OCI-LY1 (cell line): ENCODE measurements at regions not wholly inside any gene's neighbourhood (a gene's known extent, or its start where the extent isn't known, plus 50 kb on each side); places are given as distances from the start of the nearest gene placed in this dataset.

Experiments
- H2AFZ ChIP-seq: fragments of 200-600 bp; sonication (generic), shearing (Covaris generic); 2 replicates; pipeline ENCODE4 v1.6.0; 2014; ENCODE audit warnings: antibody characterized with exemption, mild to moderate bottlenecking, low read length
- H3F3A ChIP-seq: fragments of 200-600 bp; sonication (generic), shearing (Covaris generic); 2 replicates; pipeline ENCODE4 v1.6.0; 2014; ENCODE audit warnings: mild to moderate bottlenecking, antibody characterized with exemption, low read length, moderate library complexity; ENCODE audit not compliant: insufficient read depth
- H3K27ac ChIP-seq: fragments of 200-600 bp; sonication (generic); 2 replicates; pipeline ENCODE4 v1.5.1; 2014; ENCODE audit warnings: low read length, mixed run types, mild to moderate bottlenecking, low read depth; ENCODE audit not compliant: poor library complexity, severe bottlenecking
- H3K27me3 ChIP-seq: fragments of 200-600 bp; sonication (generic); 2 replicates; pipeline ENCODE4 v1.6.0; 2014; ENCODE audit warnings: antibody characterized with exemption, mild to moderate bottlenecking, low read length, moderate library complexity; ENCODE audit not compliant: insufficient read depth
- H3K36me3 ChIP-seq: fragments of 200-600 bp; sonication (generic); 2 replicates; pipeline ENCODE4 v1.6.1; 2014; ENCODE audit warnings: mild to moderate bottlenecking, antibody characterized with exemption, low read length, moderate library complexity, mixed read lengths; ENCODE audit not compliant: insufficient read depth
- H3K4me1 ChIP-seq: fragments of 200-600 bp; sonication (generic); 2 replicates; pipeline ENCODE4 v1.5.1; 2014; ENCODE audit warnings: mild to moderate bottlenecking, low read length, moderate library complexity; ENCODE audit not compliant: insufficient read depth, severe bottlenecking
- H3K4me2 ChIP-seq: fragments of 200-600 bp; sonication (generic), shearing (Covaris generic); 2 replicates; pipeline ENCODE4 v1.6.1; 2014; ENCODE audit warnings: low read length
- H3K4me3 ChIP-seq: fragments of 200-600 bp; sonication (generic); 2 replicates; pipeline ENCODE4 v1.5.1; 2014; ENCODE audit warnings: low read length, low read depth, mild to moderate bottlenecking, mixed read lengths; ENCODE audit not compliant: poor library complexity, severe bottlenecking
- H3K79me2 ChIP-seq: fragments of 200-600 bp; shearing (Covaris generic); 2 replicates; pipeline ENCODE4 v1.6.1; 2016; ENCODE audit warnings: mixed run types, low read length, mixed read lengths; ENCODE audit not compliant: insufficient read depth
- H3K9ac ChIP-seq: fragments of 200-600 bp; sonication (generic), shearing (Covaris generic); 2 replicates; pipeline ENCODE4 v1.6.1; 2014; ENCODE audit warnings: mild to moderate bottlenecking, low read length, mixed read lengths
- H3K9me2 ChIP-seq: fragments of 200-600 bp; sonication (generic), shearing (Covaris generic); 2 replicates; pipeline ENCODE4 v1.6.1; 2014; ENCODE audit warnings: low read depth, mild to moderate bottlenecking, low read length, mixed read lengths
- H3K9me3 ChIP-seq: fragments of 200-600 bp; shearing (Covaris generic); 2 replicates; pipeline ENCODE4 v1.6.1; 2014; ENCODE audit warnings: low read length, mixed read lengths
- H4K20me1 ChIP-seq: fragments of 200-600 bp; sonication (generic), shearing (Covaris generic); 2 replicates; pipeline ENCODE4 v1.6.0; 2016; ENCODE audit warnings: mild to moderate bottlenecking, low read length; ENCODE audit not compliant: insufficient read depth
- CTCF ChIP-seq: fragments of 200-600 bp; sonication (generic), shearing (Covaris generic); IDR thresholded peaks from 2 replicates; pipeline ENCODE4 v1.5.1; 2017; ENCODE audit warnings: mild to moderate bottlenecking, antibody characterized with exemption, low read length, moderate library complexity, mixed read lengths
- EZH2 ChIP-seq: fragments of 200-600 bp; sonication (generic), shearing (Covaris generic); IDR thresholded peaks from 2 replicates; pipeline ENCODE4 v1.8.0; 2017; ENCODE audit warnings: borderline replicate concordance, mixed run types, mild to moderate bottlenecking, antibody characterized with exemption, low read length, moderate library complexity, mixed read lengths

DNA sequence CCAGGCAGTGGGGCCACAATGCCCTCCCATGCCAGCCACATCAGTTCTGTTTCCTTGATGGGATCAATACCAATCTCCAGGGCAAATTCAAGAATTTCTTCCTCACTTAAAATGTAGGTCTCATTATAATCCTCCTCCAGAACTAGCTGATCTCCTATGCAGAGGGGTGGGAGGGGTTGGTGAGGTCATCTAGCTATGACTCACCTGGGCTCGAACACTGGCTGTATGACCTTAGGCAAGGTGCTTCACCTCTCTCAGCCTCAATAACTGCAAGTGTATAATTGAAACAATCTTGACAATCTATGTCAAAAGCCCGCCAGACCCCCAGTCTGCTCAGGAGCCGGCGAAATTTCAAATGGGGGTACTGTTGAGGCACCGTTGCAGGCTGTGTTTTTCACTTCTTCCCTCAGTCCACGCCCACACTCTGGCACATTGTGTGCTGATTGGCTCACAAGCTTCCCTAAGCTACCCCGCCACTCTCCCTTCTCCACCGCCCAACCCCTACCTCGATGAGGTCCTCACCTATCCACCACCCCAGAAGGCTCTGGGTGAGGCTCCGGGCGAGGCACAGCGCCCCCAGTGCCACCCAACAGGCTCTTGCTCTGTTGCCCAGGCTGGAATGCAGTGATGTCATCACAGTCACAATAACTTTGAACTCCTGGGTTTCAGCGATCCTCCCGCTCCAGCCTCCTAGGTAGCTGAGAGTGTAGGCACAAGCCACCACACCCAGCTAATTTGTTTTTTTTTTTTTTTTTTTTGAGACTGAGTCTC lies 70.5 kb downstream of the ZNF22 start:
- Histone ChIP-seq H3K9me3 (no peaks in the 10 kb centered on the region), H3K9ac (no peak overlapping the region), H3K36me3 (no peaks in the 10 kb centered on the region), H3F3A (no peaks in the 10 kb centered on the region), H3K9me2 (no peaks in the 10 kb centered on the region), H2AFZ (no peak overlapping the region), H3K79me2 (no peaks in the 10 kb centered on the region), H3K4me2 (no peak overlapping the region), H3K4me1 (no peaks in the 10 kb centered on the region), H3K4me3 (no peak overlapping the region), H3K27me3 (no peaks in the 10 kb centered on the region), H3K27ac (no peak overlapping the region), H4K20me1 (no peaks in the 10 kb centered on the region)
- TF ChIP-seq CTCF: no peak
- TF ChIP-seq EZH2: no peak

DNA sequence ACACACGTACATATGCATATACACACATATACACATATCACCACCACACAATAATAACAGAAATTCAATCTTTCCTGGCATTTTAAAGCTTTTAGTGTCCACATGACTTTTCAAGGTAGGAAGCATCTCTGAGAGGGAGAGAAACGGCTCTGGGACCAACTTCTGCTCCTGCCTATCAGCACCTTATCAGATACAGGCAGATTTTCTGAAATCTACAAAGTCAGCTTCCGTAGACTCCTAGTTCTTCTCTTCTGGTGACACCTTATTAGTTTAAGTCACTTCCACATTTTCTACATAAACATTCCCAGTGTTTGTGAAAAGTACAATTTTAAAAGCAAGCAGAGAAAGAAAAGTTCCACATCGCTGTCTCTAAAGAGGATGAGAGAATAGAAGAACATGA lies 74.5 kb downstream of the ZNF22 start:
- H3F3A ChIP-seq: no peaks in the 10 kb centered on the region
- no peaks in the 10 kb centered on the region for H3K4me1 ChIP-seq
- no peak overlapping the region for H3K4me3 ChIP-seq
- no peaks in the 10 kb centered on the region for H3K27me3 ChIP-seq
- no peaks in the 10 kb centered on the region for H4K20me1 ChIP-seq
- H3K9ac ChIP-seq: no peak overlapping the region
- no peaks in the 10 kb centered on the region for H3K9me3 ChIP-seq
- H3K4me2 ChIP-seq: no peak overlapping the region
- no peaks in the 10 kb centered on the region for H3K36me3 ChIP-seq
- no peaks in the 10 kb centered on the region for H3K79me2 ChIP-seq
- no peak overlapping the region for H3K27ac ChIP-seq
- no peak for TF ChIP-seq CTCF
- TF ChIP-seq EZH2: no peak
- H3K9me2 ChIP-seq: no peaks in the 10 kb centered on the region
- H2AFZ ChIP-seq: no peak overlapping the region

DNA sequence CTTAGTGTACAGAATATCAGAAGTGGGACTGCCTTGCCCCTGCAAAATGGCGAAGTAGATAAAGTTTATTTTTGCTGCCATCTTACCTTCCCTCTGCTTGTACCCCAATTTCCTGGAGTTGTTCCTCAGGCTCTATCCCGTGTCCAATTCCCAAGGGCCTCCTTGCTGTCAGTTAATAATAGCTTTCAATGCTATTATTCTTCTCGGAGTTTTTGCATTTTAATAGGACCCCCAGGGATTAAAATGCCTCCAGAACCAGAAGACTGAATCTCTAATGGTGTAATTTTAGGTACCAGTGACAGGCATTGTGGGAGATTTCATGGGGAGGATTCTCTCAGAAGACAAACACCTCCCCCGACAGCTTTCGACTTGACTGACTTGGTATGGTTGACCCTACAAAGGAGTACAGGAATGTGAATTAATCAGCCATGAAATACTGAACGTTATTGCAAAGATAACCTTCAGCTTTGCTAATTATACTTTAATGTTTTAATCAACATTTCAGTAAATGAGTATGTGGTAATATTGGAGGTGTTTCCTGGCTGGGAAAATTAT lies 75.2 kb downstream of the ZNF22 start:
- no peaks in the 10 kb centered on the region for H3K9me3 ChIP-seq
- H3F3A ChIP-seq: no peaks in the 10 kb centered on the region
- no peak overlapping the region for H3K4me2 ChIP-seq
- no peaks in the 10 kb centered on the region for H3K36me3 ChIP-seq
- H3K27me3 ChIP-seq: no peaks in the 10 kb centered on the region
- no peak overlapping the region for H2AFZ ChIP-seq
- H3K4me3 ChIP-seq: no peak overlapping the region
- H3K27ac ChIP-seq: no peak overlapping the region
- H3K9me2 ChIP-seq: no peaks in the 10 kb centered on the region
- H3K4me1 ChIP-seq: no peaks in the 10 kb centered on the region
- no peaks in the 10 kb centered on the region for H3K79me2 ChIP-seq
- TF ChIP-seq EZH2 (no peak), CTCF (no peak)
- no peaks in the 10 kb centered on the region for H4K20me1 ChIP-seq
- H3K9ac ChIP-seq: no peak overlapping the region
